ENCODE measurements at regions not wholly inside any gene's neighbourhood (a gene's known extent, or its start where the extent isn't known, plus 50 kb on each side); places are given as distances from the start of the nearest gene placed in this dataset.

DNA sequence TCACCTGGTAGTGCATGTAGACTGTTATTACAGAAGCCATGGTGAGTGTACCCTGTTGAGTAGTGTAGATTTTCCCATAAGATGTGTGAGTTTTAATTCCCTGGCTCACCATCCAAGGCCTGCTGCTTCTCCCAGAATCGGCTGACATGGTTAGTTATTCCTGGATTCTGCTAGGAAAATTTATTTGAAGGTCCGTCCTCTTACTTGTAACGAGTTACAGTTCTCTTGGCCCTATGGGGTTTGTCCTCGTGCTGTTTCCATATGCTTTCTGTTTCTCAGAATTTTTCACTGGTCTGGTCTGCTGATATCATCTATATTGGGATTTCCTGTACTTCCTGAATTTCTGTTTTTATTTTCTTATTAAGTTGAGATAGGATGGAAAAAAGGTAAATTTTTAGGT lies 423.3 kb upstream of the RGS6 start:
- H3K79me1 ChIP-seq (ENCODE audit: insufficient read depth, low read depth, low read length, poor library complexity, severe bottlenecking) = no peaks in the 10 kb centered on the region
- no peak overlapping the region for H3T11ph ChIP-seq (ENCODE audit: low read length)
- H2BK120ac ChIP-seq (ENCODE audit: low read depth, low read length, poor library complexity, severe bottlenecking) = no peak overlapping the region
- H2BK5ac ChIP-seq (ENCODE audit: insufficient read length, low read length) = no peak overlapping the region
- no peak overlapping the region for H3K23ac ChIP-seq (ENCODE audit: insufficient read length, low read depth, low read length)
- H3K9ac ChIP-seq (ENCODE audit: extremely low read depth, insufficient read length, low read length) = no peak overlapping the region
- no peak overlapping the region for H3K27ac ChIP-seq (ENCODE audit: insufficient read length, low read depth, low read length)
- H3K4me1 ChIP-seq (ENCODE audit: insufficient read depth, low read length) = no peaks in the 10 kb centered on the region
- no peak overlapping the region for H4K5ac ChIP-seq (ENCODE audit: insufficient read length, low read depth, low read length)
- no peak overlapping the region for H2BK12ac ChIP-seq (ENCODE audit: insufficient read length, low read depth, low read length)
- no peak overlapping the region for H3K4me2 ChIP-seq (ENCODE audit: insufficient read depth, insufficient read length, low read length)
- H2BK20ac ChIP-seq (ENCODE audit: low read depth, low read length, poor library complexity, severe bottlenecking) = no peak overlapping the region
- Mint-ChIP-seq H3K9me3 (no peaks in the 10 kb centered on the region), H3K27me3 (ENCODE audit: low read depth) (no peaks in the 10 kb centered on the region), H3K4me3 (no peak overlapping the region), H3K27ac (peak overlapping the region in 1 of 3 experiments; percentile 5; a peak in 1 of 7 replicates), H3K36me3 (ENCODE audit: insufficient read depth in 1 of 3, low read depth in 3 of 3) (peaks cover 2 to 10% (median 6%) of the 10 kb centered on the region in 3 experiments; a peak in 5 of 7 replicates), H3K4me1 (peaks cover 23 to 31% of the 10 kb centered on the region in 2 experiments)
- DNase-seq = no peak
- no peak overlapping the region for H2BK15ac ChIP-seq (ENCODE audit: low read depth, low read length)
- H3K18ac ChIP-seq (ENCODE audit: insufficient read length, low read depth, low read length) = no peak overlapping the region
- no peak overlapping the region for H3K14ac ChIP-seq (ENCODE audit: insufficient read depth, low read length)
- H2AFZ ChIP-seq (ENCODE audit: low read length) = no peak overlapping the region
- H3K9me3 ChIP-seq (ENCODE audit: control insufficient read depth, low read depth, low read length) = no peaks in the 10 kb centered on the region
- H2AK5ac ChIP-seq (ENCODE audit: insufficient read length, low read length) = no peak overlapping the region
- no peak overlapping the region for H3K56ac ChIP-seq (ENCODE audit: insufficient read length, low read depth, low read length)
- TF ChIP-seq CTCF (conservative IDR thresholded peaks at IDR 0.05) = no peak
- H3K4ac ChIP-seq (ENCODE audit: low read depth, low read length) = no peak overlapping the region
- no peaks in the 10 kb centered on the region for H3K27me3 ChIP-seq (ENCODE audit: insufficient read depth, low read length)
- WGBS (ENCODE audit: extremely low coverage, insufficient read length, low lambda C conversion rate) = no CpG with 5 or more reads among the region's 4 CpGs
- no peaks in the 10 kb centered on the region for H3K79me2 ChIP-seq (ENCODE audit: insufficient read depth, low read length)
- H4K20me1 ChIP-seq (ENCODE audit: control insufficient read depth, insufficient read depth, insufficient read length) = no peaks in the 10 kb centered on the region
- H4K91ac ChIP-seq (ENCODE audit: insufficient read length, low read depth, low read length) = no peak overlapping the region
- H4K8ac ChIP-seq (replicated peaks; ENCODE audit: insufficient read length, low read depth, low read length) = no peak overlapping the region
- H3K23me2 ChIP-seq (ENCODE audit: insufficient read length, low read depth, low read length, poor library complexity, severe bottlenecking) = no peaks in the 10 kb centered on the region
